HepG2 (cell line): ENCODE measurements at regions not wholly inside any gene's neighbourhood (a gene's known extent, or its start where the extent isn't known, plus 50 kb on each side); places are given as distances from the start of the nearest gene placed in this dataset.

Experiments
- ATAC-seq: fragments of 200-7000 bp; cut with Tn5 transposase; 3 replicates; pipeline ENCODE4 v1.9.1; 2020; ENCODE audit warnings: mild to moderate bottlenecking, moderate library complexity
- BruUV-seq: library from RNA; stranded (reverse); fragments of 400-500 nt; replicated peaks from 2 replicates; lab custom pipeline; 2021; lab: Mats Ljungman, UMichigan
- CTCF ChIA-PET: fragments of 300-600 bp; formaldehyde crosslinking; extraction: SDS; loops from one replicate; lab custom pipeline; 2021; ENCODE audit warnings: low total read pairs, inconsistent platforms, low intra/inter-chr PET ratio; lab: Yijun Ruan, JAX
- POLR2A ChIA-PET: fragments of 350-600 bp; sonication (Branson Sonifier 250); formaldehyde crosslinking; loops from one replicate; lab custom pipeline; 2020; ENCODE audit warnings: antibody characterized with exemption, inconsistent platforms; lab: Yijun Ruan, JAX
- DNase-seq: peaks from one replicate; pipeline ENCODE4 v3.0.0-alpha.2; 2015; ENCODE audit warnings: low spot score
- FAIRE-seq: peaks from 3 replicates; lab custom pipeline; 2011; peaks lifted over from hg19 to GRCh38; lab: Jason Lieb, UNC
- H2AFZ ChIP-seq: one replicate; pipeline ENCODE4 v1.6.1; 2011; ENCODE audit warnings: low read length, inconsistent platforms
- H3K27ac ChIP-seq: fragments of 300-600 bp; 3 replicates; pipeline ENCODE4 v1.8.0; 2011; ENCODE audit warnings: mixed run types, mild to moderate bottlenecking, mixed read lengths, low read length, inconsistent platforms; ENCODE audit not compliant: insufficient read depth; ENCODE audit errors: extremely low read length
- H3K27me3 ChIP-seq, 2 experiments: fragments of 200-600 bp in 1 of 2; 2 replicates in 1 of 2; 3 replicates in 1 of 2; pipeline versions ENCODE4 v1.6.0 to v1.8.0; 2011; ENCODE audit warnings: low read length in 2 of 2, mild to moderate bottlenecking in 2 of 2, moderate library complexity in 2 of 2, inconsistent platforms in 1 of 2; ENCODE audit not compliant: insufficient read depth in 2 of 2, control insufficient read depth in 1 of 2
- H3K36me3 ChIP-seq, 2 experiments: fragments of 200-600 bp in 1 of 2; replicated peaks in 1 of 2; 2 replicates in 1 of 2; 3 replicates in 1 of 2; pipeline versions ENCODE4 v1.5.1 to v1.8.0; 2011; ENCODE audit warnings: low read length in 2 of 2, inconsistent platforms in 1 of 2; ENCODE audit not compliant: insufficient read depth in 2 of 2, control insufficient read depth in 1 of 2
- H3K4me1 ChIP-seq: 2 replicates; pipeline ENCODE4 v1.5.1; 2012; ENCODE audit warnings: low read length, inconsistent platforms; ENCODE audit not compliant: insufficient read depth
- H3K4me2 ChIP-seq: 2 replicates; pipeline ENCODE4 v1.6.0; 2011; ENCODE audit warnings: low read depth, low read length, inconsistent platforms
- H3K4me3 ChIP-seq, 3 experiments: fragments of 200-600 bp in 1 of 3; sonication (generic), shearing (Covaris generic) in 1 of 3; replicated peaks in 1 of 3; 2 replicates each; pipeline ENCODE4 v1.5.1; 2011 to 2016; ENCODE audit warnings: low read length in 3 of 3, inconsistent platforms in 2 of 3, low read depth in 2 of 3, mild to moderate bottlenecking in 2 of 3, control low read depth in 1 of 3, mixed read lengths in 1 of 3; ENCODE audit not compliant: insufficient read depth in 1 of 3
- H3K79me2 ChIP-seq: one replicate; pipeline ENCODE4 v1.6.1; 2011; ENCODE audit warnings: low read length, inconsistent platforms; ENCODE audit not compliant: insufficient read depth
- H3K9ac ChIP-seq: 2 replicates; pipeline ENCODE4 v1.6.0; 2011; ENCODE audit warnings: mild to moderate bottlenecking, low read depth, low read length, inconsistent platforms; ENCODE audit not compliant: insufficient read depth
- H3K9me3 ChIP-seq: 2 replicates; pipeline ENCODE4 v1.5.1; 2012; ENCODE audit warnings: mild to moderate bottlenecking, low read length
- H4K20me1 ChIP-seq: 2 replicates; pipeline ENCODE4 v1.6.0; 2011; ENCODE audit warnings: inconsistent platforms, mild to moderate bottlenecking, low read length, moderate library complexity; ENCODE audit not compliant: insufficient read depth
- BCL6 ChIP-seq: IDR thresholded peaks from 2 replicates; pipeline ENCODE4 v1.6.1; 2016; ENCODE audit warnings: missing genetic modification reagents, missing compliant biosample characterization
- CHD2 ChIP-seq: IDR thresholded peaks from 2 replicates; pipeline ENCODE4 v1.6.1; 2011; ENCODE audit warnings: low read depth, low read length, improper control_type of control experiment
- ETV6 ChIP-seq: sonication (generic); formaldehyde crosslinking; conservative IDR thresholded peaks from 2 replicates; pipeline ENCODE4 v1.4.0; 2020; ENCODE audit warnings: missing genetic modification reagents
- HNRNPUL1 ChIP-seq: fragments of 200-400 bp; formaldehyde crosslinking; IDR thresholded peaks from 2 replicates; pipeline ENCODE4 v1.6.1; 2017; ENCODE audit warnings: low read depth, mild to moderate bottlenecking, low read length, moderate library complexity
- HOXA7 ChIP-seq: sonication (generic); formaldehyde crosslinking; IDR thresholded peaks from 2 replicates; pipeline ENCODE4 v1.8.1; 2022; ENCODE audit warnings: mild to moderate bottlenecking, missing genetic modification reagents, moderate library complexity
- KLF15 ChIP-seq: sonication (generic); formaldehyde crosslinking; IDR thresholded peaks from 2 replicates; pipeline ENCODE4 v1.8.1; 2023; ENCODE audit warnings: borderline replicate concordance, mild to moderate bottlenecking, inconsistent platforms, missing genetic modification reagents, mixed read lengths
- PHB2 ChIP-seq: fragments of 450-650 bp; IDR thresholded peaks from 2 replicates; pipeline ENCODE4 v1.6.1; 2018; ENCODE audit not compliant: partially characterized antibody
- RARA ChIP-seq: IDR thresholded peaks from 2 replicates; pipeline ENCODE4 v1.6.1; 2016; ENCODE audit warnings: missing genetic modification reagents, missing compliant biosample characterization
- ZMYM3 ChIP-seq: sonication (generic); formaldehyde crosslinking; IDR thresholded peaks from 2 replicates; pipeline ENCODE4 v1.5.1; 2020; ENCODE audit warnings: mild to moderate bottlenecking, missing genetic modification reagents
- ZNF160 ChIP-seq: sonication (generic); formaldehyde crosslinking; IDR thresholded peaks from 2 replicates; pipeline ENCODE4 v1.8.0; 2022; ENCODE audit warnings: mild to moderate bottlenecking, inconsistent platforms, missing genetic modification reagents
- ZNF256 ChIP-seq: sonication (generic); formaldehyde crosslinking; conservative IDR thresholded peaks from 2 replicates; pipeline ENCODE4 v1.4.0; 2020; ENCODE audit warnings: missing genetic modification reagents
- ZNF629 ChIP-seq: sonication (generic); formaldehyde crosslinking; conservative IDR thresholded peaks from 2 replicates; pipeline ENCODE4 v1.5.0; 2020; ENCODE audit warnings: missing genetic modification reagents
- ZSCAN20 ChIP-seq: sonication (generic); formaldehyde crosslinking; IDR thresholded peaks from 2 replicates; pipeline ENCODE4 v1.4.0; 2020; ENCODE audit warnings: missing genetic modification reagents, mild to moderate bottlenecking, borderline replicate concordance
- ZSCAN30 ChIP-seq: sonication (generic); formaldehyde crosslinking; IDR thresholded peaks from 2 replicates; pipeline ENCODE4 v1.5.0; 2020; ENCODE audit warnings: mild to moderate bottlenecking, missing genetic modification reagents
- WGBS: methylation state at CpG from one replicate; pipeline ENCODE4 v1.1.6; 2017; ENCODE audit warnings: low lambda C conversion rate; 5-methylcytosine and 5-hydroxymethylcytosine counted together
- in situ Hi-C: cut with HindIII; loops from 2 replicates; pipeline ENCODE4 v1.10.0; 2017; ENCODE audit warnings: low pct_unique_long_range_greater_than_20kb; ENCODE audit not compliant: extremely low pct_ligation_motif_present
- intact Hi-C: fragments of 100-400 bp; cut with micrococcal nuclease; formaldehyde crosslinking; loops from one replicate; pipeline ENCODE4 v1.10.0; 2022; ENCODE audit not compliant: unreplicated experiment
- TF ChIP-seq, protein P1 (sequence below): sonication (generic); formaldehyde crosslinking; IDR thresholded peaks from 2 replicates; pipeline ENCODE4 v1.5.0; 2020; ENCODE audit warnings: mild to moderate bottlenecking, missing genetic modification reagents
- TF ChIP-seq, protein P2 (sequence below): sonication (generic); formaldehyde crosslinking; IDR thresholded peaks from 2 replicates; pipeline ENCODE4 v1.5.1; 2020; ENCODE audit warnings: mild to moderate bottlenecking, missing genetic modification reagents, moderate library complexity

DNA sequence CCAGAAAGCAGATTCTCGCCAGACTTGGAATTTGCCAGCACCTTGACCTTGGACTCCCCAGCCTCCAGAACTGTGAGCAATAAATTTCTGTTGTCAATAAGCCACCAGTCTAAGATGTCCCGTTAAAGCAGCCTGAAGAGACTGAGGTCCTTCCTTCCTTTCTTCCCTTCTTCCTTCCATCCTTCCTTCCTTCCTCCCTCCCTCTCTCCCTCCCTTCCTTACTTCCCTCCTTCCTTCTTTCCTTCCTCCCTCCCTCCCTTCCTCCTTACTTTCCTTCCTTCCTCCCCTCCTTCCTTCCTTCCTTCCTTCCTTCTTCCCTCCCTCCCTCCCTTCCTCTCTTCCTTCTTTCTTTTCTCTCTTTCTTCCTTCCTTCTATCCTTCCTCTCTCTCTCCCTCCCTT, 66.4 kb downstream of the NPTX2 start:
- Histone ChIP-seq H3K9me3 (no peaks in the 10 kb centered on the region), H3K27ac (no peak overlapping the region), H2AFZ (no peak overlapping the region), H3K79me2 (no peaks in the 10 kb centered on the region), H3K4me3 (no peak overlapping the region), H3K27me3 (0 out of 5 replicates have a peak, but pooled peaks cover 0 to 4% of the 10 kb centered on the region in 2 experiments)
- WGBS: 18% methylated on average over 2 of the region's 2 CpGs
- in situ Hi-C loops: no loop called here
- ATAC-seq: no peak
- DNase-seq: no peak
- TF ChIP-seq RARA (CRISPR knock-in tag): no peak
- TF ChIP-seq, all 625 proteins: peak for 0
- ChIA-PET POLR2A (no interaction called here), CTCF (no interaction called here)
- no peak for FAIRE-seq
- H3K9ac ChIP-seq: no peak overlapping the region
- no peaks in the 10 kb centered on the region for H4K20me1 ChIP-seq
- intact Hi-C loops: no loop called here
- H3K4me1 ChIP-seq: no peaks in the 10 kb centered on the region
- BruUV-seq: no TSS peak
- H3K36me3 ChIP-seq: no peaks in the 10 kb centered on the region
- no peak overlapping the region for H3K4me2 ChIP-seq

DNA sequence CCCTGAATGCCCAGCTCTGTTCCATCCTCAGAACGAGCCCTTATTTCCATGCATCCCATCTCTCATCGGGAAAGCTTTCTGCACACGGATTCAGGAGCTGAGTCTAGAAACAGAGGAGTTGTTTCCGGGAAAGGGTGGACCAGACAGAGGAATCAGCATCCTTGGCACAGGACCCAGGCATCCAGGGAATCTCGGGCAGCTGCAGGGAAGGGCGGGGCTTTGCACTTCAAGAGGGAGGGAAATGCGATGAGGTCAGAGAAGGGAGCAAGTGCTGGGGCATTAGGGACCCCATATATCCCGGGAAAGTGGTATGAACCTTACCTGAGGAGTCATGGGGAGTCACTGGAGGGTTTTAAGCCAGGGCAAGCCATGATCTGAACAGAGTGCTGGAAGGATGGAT, 68.5 kb downstream of the NPTX2 start:
- DNase-seq (no peak), FAIRE-seq (no peak), ATAC-seq (no peak)
- in situ Hi-C loops: no loop called here
- no peaks in the 10 kb centered on the region for H3K36me3 ChIP-seq
- POLR2A ChIA-PET: no interaction called here
- H3K4me2 ChIP-seq: no peak overlapping the region
- WGBS: 29% methylated on average over 7 of the region's 8 CpGs
- H3K27me3 ChIP-seq: 0 out of 5 replicates have a peak, but pooled peaks cover 0 to 1% of the 10 kb centered on the region in 2 experiments
- CTCF ChIA-PET: no interaction called here
- intact Hi-C loops: no loop called here
- BruUV-seq: no TSS peak
- no peak overlapping the region for H3K27ac ChIP-seq
- no peak overlapping the region for H2AFZ ChIP-seq
- no peak overlapping the region for H3K9ac ChIP-seq
- no peaks in the 10 kb centered on the region for H3K79me2 ChIP-seq
- peaks cover 10% of the 10 kb centered on the region; the same call in 1 of the 2 replicates for H3K9me3 ChIP-seq
- no peak overlapping the region for H3K4me3 ChIP-seq
- H3K4me1 ChIP-seq: no peaks in the 10 kb centered on the region
- H4K20me1 ChIP-seq: no peaks in the 10 kb centered on the region
- TF ChIP-seq, protein P1, sequence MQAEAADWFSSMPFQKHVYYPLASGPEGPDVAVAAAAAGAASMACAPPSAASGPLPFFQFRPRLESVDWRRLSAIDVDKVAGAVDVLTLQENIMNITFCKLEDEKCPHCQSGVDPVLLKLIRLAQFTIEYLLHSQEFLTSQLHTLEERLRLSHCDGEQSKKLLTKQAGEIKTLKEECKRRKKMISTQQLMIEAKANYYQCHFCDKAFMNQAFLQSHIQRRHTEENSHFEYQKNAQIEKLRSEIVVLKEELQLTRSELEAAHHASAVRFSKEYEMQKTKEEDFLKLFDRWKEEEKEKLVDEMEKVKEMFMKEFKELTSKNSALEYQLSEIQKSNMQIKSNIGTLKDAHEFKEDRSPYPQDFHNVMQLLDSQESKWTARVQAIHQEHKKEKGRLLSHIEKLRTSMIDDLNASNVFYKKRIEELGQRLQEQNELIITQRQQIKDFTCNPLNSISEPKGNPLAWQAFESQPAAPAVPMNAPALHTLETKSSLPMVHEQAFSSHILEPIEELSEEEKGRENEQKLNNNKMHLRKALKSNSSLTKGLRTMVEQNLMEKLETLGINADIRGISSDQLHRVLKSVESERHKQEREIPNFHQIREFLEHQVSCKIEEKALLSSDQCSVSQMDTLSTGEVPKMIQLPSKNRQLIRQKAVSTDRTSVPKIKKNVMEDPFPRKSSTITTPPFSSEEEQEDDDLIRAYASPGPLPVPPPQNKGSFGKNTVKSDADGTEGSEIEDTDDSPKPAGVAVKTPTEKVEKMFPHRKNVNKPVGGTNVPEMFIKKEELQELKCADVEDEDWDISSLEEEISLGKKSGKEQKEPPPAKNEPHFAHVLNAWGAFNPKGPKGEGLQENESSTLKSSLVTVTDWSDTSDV (CRISPR knock-in tag): no peak
- TF ChIP-seq ZNF629 (no peak), CHD2 (no peak), ZNF256 (no peak), HOXA7 (CRISPR knock-in tag) (no peak), PHB2 (no peak), ZSCAN20 (no peak), ZNF160 (CRISPR knock-in tag) (no peak), HNRNPUL1 (no peak), KLF15 (no peak), ETV6 (no peak), BCL6 (CRISPR knock-in tag) (no peak), ZMYM3 (no peak), ZSCAN30 (no peak)
- TF ChIP-seq, protein P2, sequence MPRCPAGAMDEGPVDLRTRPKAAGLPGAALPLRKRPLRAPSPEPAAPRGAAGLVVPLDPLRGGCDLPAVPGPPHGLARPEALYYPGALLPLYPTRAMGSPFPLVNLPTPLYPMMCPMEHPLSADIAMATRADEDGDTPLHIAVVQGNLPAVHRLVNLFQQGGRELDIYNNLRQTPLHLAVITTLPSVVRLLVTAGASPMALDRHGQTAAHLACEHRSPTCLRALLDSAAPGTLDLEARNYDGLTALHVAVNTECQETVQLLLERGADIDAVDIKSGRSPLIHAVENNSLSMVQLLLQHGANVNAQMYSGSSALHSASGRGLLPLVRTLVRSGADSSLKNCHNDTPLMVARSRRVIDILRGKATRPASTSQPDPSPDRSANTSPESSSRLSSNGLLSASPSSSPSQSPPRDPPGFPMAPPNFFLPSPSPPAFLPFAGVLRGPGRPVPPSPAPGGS: no peak
